H1 (cell line): ENCODE measurements at regions not wholly inside any gene's neighbourhood (a gene's known extent, or its start where the extent isn't known, plus 50 kb on each side); places are given as distances from the start of the nearest gene placed in this dataset.

Experiments
- CBX8 ChIP-seq: fragments of 300-800, 300-1000 bp; sonication (generic); IDR thresholded peaks from 2 replicates; pipeline ENCODE4 v1.7.1; 2016; ENCODE audit warnings: low read depth, low read length, borderline replicate concordance
- EP300 ChIP-seq, 2 experiments: IDR thresholded peaks; 1 replicate in 1 of 2; 2 replicates in 1 of 2; pipeline ENCODE4 v1.6.1; 2011 to 2012; ENCODE audit warnings: low read depth in 2 of 2, low read length in 2 of 2, mild to moderate bottlenecking in 2 of 2, borderline replicate concordance in 1 of 2, inconsistent platforms in 1 of 2, moderate library complexity in 1 of 2
- POLR2AphosphoS5 ChIP-seq: IDR thresholded peaks from 2 replicates; pipeline ENCODE4 v1.6.1; 2011; ENCODE audit warnings: low read depth, low read length

DNA sequence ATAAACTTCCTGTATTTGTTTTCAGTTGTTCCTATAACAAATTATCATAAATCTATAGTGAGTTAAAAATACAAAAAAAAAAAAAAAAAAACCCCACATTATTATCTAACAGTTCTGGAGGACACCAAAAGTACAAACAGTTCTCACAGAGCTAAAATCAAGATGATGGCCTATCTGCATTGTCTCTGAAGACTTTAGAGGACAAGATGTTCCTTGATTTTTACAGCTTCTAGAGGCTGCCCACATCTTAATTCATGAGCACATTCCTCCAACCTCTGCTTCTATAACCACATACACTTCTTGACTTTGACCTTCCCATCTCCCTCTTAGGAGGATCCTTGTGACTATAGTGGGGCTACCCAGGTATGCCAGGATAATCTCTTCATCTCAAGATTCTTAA is 806.1 kb downstream of the LTN1 start (continued):
- no peak for TF ChIP-seq EP300 (IDR thresholded peaks at IDR 0.05; ENCODE audit: borderline replicate concordance in 1 of 2, low read depth in 2 of 2, low read length in 2 of 2)
- TF ChIP-seq POLR2AphosphoS5 = no peak
- TF ChIP-seq CBX8 = no peak
